HG02870 (cell line): ENCODE measurements at regions not wholly inside any gene's neighbourhood (a gene's known extent, or its start where the extent isn't known, plus 50 kb on each side); places are given as distances from the start of the nearest gene placed in this dataset.
"Not testable (repeated sequence)": the region's sequence is repeated elsewhere in the genome, so short reads cannot be mapped to it uniquely, and the experiment has no call there.

ENCODE experiments used
- ATAC-seq: cut with Tn5 transposase; IDR thresholded peaks from one replicate; pipeline ENCODE4 v1.9.1; 2021; ENCODE audit warnings: mild to moderate bottlenecking, moderate library complexity; ENCODE audit not compliant: unreplicated experiment

DNA sequence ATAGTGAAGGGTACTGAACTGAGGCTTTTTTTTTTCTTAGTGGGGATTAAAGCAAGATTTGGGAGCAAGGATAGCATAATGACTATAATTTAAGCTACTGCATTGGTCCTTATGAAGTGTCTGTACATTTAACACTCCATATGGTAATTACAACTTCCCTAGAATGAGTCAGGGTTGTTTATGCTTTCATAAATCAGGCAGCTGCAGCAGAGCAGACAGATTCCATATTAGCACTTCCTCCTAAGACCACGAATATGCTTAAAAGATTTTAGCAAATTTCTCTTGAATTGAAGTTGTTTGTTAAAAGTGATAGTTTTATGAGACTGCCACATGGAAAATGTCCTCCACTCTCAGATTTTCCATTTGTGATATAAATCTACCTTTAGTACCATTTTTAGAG, 401.1 kb upstream of the SPRY2 start:
- ATAC-seq, result no peak

DNA sequence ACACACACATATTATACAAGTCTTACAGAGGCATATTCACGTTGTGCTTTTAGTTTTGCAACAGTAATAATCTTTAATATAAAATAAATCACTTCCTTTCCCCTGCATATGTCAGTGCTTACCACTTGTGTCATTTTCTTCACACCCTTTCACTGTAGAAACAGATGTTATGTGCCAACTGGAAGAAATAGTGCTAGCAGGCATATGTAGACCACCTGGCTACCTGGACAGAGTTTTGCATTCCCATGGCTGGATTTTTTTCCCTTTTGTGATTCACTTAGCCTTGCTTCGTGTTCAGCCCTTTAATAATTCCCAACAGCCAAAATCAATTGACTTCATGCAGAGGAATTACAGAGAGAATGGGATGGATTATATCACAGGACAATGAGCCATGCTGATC, 399.1 kb upstream of the SPRY2 start:
- ATAC-seq, result no peak

DNA sequence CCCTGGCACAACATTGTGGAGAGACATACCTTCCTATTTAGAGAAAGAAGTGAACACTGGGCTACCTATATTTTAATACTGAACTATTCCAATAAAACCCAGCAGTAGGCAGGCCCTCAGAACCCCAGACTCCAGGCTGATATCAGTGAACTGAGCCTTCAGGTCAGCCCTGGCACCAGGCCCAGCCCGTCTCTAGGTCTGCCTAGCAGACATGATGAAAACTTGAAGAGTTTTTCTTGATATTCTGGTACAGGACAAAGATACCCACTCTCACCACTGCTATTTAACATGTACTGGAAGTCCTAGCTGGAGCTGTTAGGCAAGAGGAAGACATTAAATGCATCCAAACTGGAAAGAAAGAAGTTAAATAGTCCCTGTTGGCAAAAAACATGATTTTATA, 396.6 kb upstream of the SPRY2 start:
- ATAC-seq, result no peak

DNA sequence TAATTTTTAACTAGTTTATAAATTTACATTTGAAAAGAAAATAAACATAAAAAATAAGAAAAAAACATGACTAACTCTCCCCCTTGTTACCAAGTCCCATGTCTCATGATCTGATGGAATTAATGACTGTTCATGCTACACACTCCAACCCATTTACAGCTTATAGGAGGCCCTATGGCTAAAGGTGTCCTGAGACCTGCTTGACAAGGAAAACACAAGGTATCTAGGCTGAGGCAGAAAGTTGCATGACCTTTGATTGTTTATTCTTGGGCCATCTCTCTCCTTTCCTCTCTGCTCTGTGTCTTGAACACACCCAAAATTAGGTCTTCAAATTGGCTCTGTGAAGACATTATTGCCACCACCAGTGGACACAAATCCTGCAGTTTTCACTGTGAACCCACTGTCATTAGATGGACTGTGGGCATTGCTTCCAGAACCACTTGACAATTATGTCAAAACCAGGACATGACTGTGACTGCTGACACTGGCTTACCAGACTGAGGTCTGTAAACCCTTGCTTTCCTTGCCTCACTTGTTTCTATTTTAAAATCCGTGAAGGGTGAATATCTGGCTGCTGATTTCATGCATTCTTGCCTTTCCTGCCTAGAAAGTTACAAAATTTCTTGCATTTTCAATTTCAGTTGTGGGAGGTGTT, 386.5 kb upstream of the SPRY2 start:
- no peak for ATAC-seq

DNA sequence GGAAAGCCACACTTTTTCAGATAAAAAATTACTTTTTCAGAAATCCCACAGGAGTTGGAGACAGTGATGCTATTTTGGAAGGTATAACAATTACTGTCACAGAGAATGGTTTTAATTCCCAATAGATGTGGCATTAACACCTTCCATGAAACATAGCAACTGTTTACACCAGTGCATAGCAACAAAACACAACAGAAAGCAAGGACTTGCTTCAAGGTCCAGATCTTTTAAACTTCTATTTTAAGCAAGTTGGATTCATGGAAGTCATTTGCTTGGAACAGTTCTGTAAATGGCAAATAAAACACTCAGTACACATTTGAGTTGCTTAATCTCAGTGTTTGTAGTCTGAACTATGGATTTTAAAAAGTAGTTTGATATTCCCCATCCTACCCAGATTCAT, 385.9 kb upstream of the SPRY2 start:
- no peak for ATAC-seq

DNA sequence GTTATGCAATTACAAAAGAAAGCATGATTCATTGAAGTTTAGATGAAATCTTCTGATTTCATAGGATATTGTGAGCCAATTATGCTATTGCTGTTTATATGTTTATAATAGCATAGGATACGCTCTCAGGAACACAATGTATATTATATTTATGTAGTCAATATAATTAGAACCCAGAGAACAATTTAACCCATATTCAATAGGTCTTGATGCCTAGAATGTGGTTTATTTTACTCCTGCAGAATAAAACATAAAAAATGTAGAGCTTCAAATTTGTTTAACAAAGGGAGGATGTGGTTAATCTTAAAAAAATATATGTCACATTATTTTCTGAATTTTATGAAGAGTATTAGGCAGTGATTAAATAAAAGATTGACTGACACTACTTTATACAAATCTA, 380.8 kb upstream of the SPRY2 start:
- ATAC-seq, result no peak

DNA sequence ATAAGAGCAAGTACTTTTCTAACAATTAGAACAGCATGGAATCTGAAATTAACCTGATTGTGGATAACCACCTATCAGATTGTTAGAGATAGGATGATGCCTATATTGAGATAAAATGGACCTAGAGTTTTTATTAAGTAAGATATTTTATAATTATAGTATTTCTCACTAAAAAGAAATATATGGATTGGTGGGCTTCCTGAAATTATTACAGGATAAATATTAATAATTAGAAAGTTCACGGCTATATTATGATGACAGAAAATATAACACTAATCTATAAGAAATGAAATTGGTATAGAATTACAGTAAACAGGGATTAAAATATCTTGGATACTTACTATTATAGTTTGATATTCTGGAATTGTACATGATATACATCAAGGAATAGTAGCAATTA, 378.0 kb upstream of the SPRY2 start:
- ATAC-seq, result no peak

DNA sequence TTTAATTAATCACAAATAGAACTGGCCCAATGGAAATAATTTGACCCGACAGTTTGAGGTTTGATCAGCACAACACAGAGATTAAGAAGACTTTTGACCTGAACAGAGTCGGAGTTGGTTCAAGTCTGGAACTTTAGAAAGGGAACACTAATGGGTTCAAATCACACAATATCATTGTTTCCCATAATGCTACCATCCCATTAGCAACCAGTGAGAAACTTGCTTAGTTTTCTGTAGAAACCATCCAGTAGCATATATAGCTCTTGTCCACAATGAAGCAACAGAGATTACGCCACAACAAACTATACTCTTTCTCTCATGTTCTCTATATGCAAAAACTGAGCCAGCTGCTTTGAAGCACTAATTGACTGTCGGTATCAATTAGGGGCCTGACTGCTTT, 376.9 kb upstream of the SPRY2 start:
- ATAC-seq, result no peak

DNA sequence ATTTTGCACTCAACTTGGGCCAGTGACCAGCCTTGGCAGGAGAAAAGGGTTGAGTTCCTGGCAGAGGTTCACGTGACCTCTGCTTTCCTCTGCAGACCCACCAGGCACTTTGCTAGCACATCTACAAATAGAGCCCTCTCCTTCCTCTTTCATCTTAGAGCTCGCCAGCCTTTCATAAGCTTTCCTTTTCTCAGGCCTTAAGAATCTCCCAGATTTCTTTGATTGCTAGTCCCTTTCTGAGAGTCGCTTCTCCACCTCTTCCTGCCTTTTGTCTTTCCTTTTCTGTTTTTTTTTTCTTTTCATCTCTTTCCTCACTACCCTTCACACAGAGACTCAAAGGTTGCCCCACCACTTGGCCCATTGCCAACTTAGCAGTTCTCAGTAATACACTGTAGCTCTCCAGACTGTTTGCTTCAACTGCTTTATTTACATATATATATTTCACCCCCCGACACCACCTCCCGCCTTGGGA, 375.7 kb upstream of the SPRY2 start:
- ATAC-seq, result no peak

DNA sequence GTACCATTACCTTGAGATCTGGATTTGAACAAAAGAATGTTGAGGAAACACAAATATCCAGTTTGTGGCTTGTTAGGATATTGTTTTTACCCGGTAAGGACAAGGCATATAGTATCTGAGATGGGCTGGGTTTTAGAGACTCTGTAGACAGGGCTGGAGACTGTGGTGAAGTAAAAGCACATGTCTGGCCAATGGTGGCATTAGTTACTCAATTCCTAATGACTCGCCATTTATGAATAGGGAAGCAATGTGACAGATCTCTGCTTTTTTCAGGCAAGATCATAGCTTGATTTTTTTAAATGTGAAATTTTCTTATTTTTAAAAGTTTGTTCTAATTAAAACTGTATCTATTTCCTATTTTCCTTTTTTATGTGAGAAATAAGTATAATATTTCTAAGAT, 371.1 kb upstream of the SPRY2 start:
- ATAC-seq, result no peak

DNA sequence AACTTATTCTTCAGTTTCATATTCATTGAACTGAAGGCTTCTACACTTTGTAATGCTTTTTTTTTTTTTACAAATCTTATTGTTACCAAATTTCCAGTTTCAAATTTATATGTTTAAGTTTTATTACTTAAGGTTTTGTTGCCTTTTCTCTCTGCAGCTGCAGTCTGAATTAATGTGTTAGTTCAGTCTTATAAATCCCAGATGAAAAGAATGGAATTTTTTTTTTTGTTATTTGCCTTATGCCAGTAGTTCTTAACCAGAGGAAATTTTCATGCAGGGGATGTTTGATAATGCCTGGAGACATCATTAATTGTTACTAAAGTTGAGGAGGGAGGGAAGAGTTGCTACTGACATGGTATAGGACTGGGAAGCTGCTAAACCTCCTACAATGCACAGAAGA, 367.9 kb upstream of the SPRY2 start:
- no peak for ATAC-seq

DNA sequence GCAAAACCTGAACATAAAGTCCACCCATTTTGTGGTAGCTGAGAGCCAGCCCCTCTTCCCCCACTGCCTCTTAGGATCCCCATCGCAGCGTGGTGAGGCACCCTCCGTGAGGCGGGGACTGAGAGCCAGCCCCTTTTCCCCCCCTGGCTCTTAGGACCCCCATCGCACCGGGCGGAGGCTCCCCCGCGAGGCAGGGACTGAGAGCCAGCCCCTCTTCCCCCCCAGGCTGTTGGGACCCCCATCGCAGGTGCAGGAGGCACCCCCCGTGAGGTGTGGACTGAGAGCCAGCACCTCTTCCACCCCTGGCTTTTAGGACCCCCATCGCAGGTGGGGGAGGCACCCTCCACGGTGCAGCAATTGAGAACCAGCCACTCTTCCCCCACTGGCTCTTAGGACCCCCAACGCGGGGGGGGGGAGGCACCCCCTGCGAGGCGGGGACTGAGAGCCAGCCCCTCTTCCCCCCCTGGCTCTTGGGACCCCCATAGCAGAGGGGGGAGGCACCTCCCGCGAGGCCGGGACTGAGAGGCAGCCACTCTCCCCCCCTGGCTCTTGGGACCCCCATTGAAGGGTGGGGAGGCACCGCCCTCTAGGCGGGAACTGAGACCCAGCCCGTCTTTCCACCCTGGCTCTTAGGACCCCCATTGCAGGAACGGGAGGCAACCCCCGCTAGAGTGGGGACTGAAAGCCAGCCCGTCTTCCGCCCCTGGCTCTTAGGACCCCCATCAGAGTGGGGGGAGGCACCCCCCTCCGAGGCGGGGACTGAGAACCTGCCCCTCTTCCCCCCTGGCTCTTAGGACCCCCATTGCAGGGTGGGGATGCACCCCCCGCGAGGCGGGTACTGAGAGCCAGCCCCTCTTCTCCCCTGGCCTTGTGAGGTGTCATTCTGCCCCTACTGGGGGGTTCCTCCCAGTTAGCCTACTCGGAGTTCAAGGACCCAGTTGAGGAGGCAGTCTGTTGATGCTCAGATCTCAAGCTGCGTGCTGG, 366.4 kb upstream of the SPRY2 start:
- ATAC-seq, result no peak

DNA sequence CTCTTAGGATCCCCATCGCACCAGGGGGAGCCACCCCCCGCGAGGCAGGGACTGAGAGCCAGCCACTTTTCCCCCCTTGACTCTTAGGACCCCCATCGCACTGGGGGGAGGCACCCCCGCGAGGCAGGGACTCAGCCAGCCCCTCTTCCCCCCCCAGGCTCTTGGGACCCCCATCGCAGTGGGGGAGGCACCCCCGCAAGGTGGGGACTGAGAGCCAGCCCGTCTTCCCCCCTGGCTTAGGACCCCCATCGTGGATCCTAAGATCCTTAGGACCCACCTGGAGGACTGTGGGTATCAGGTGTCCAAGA, 365.2 kb upstream of the SPRY2 start:
- no peak for ATAC-seq

DNA sequence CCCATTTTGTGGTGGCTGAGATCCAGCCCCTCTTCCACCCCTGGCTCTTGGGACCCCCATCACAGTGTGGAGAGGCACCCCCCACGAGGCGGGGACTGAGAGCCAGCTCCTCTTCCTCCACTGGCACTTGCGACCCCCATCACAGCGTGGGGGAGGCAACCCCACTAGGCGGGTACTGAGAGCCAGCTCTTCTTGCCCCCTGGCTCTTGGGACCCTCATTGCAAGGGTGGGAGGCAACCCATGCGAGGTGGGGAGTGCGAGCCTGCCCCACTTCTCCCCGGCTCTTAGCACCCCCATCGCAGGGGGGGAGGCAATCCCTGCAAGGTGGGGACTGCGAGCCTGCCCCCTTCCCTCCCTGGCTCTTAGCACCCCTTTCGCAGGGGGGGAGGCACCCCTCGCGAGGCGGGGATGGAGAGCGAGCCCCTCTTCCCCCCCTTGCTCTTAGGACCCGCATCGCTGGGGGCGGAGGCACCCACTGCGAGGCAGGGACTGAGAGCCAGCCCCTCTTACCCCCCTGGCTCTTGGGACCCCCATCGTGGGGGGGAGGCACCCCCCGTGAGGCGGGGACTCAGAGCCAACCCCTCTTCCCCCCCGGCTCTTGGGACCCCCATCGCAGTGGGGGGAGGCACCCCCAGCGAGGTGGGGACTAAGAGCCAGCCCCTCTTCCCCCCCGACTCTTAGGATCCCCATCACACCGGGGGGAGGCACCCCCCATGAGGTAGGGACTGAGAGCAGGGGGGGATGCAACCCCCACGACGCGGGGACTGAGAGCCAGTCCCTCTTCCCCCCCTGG, 364.6 kb upstream of the SPRY2 start:
- ATAC-seq, result no peak

DNA sequence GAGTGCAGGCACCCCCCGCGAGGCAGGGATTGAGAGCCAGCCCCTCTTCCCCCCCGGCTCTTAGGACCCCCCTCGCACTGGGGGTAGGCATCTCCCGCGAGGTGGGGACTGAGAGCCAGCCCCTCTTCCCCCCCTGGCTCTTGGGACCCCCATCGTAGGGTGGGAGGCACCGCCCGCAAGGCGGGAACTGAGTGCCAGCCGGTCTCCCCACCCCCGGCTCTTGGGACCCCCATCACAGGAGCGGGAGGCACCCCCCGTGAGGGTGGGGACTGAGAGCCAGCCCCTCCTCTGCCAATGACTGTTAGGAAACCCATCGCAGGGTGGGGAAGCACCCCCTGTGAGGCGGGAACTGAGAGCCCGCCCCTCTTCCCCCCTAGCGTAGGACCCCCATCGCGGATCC, 363.4 kb upstream of the SPRY2 start:
- no peak for ATAC-seq

DNA sequence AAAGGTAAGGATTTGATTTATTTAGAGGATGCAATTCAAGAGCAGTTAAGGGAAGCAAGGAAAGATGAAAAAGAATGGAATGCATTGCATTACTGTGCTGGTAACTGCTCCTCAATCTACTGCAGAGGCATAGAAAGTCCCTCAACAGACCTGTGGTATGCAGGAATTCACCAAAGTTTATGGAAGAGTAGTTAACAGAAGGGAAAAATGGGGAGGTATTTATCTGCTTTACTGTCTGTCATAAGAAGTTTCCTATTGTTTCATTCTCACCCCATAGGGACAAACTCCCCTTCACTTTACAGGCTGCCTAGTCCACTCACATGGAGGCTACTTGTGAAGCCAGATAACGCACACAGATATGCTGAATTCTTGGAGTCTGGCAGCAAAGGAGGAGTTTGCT, 354.9 kb upstream of the SPRY2 start:
- ATAC-seq, result no peak

DNA sequence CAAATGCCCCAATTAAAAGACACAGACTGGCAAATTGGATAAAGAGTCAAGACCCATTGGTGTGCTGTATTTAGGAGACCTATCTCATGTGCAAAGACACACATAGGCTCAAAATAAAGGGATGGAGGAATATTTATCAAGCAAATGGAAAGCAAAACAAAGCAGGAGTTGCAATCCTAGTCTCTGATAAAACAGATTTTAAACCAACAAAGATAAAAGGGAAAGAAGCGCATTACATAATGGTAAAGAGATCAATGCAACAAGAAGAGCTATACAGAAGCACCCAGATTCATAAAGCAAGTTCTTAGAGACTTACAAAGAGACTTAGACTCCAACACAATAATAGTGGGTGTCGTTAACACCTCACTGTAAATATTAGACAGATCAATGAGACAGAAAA, 350.9 kb upstream of the SPRY2 start:
- ATAC-seq, result not testable (repeated sequence)

DNA sequence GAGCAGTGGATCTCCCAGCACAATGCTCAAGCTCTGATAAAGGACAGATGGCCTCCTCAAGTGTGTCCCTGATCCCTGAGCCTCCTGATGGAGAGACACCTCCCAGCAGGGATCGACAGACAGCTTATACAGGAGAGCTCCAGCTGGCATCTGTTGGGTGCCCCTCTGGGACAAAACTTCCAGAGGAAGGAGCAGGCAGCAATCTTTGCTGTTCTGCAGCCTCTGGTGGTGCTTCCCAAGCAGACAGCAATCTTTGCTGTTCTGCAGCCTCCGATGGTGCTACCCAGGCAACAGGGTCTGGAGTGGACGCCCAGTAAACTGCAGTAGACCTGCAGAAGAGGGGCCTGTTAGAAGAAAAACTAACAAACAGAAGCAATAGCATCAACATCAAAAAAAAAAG, 349.3 kb upstream of the SPRY2 start:
- no peak for ATAC-seq

DNA sequence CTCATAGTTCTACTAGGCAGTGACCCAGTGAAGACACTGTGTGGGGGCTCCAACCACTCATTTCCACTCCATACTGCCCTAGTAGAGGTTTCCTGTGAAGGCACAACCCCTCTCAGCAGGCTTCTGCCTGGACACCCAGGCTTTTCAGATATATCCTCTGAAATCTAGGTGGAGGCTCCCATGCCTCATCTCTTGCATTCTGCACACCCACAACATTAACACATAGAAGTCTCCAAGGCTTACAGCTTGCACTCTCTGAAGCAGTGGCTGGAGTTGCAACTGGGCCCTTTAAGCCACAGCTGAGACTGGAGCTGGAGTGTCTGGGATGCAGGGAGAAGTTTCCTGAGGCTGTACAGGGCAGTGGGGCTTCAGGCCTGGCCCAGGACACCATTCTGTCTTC, 347.7 kb upstream of the SPRY2 start:
- no peak for ATAC-seq

DNA sequence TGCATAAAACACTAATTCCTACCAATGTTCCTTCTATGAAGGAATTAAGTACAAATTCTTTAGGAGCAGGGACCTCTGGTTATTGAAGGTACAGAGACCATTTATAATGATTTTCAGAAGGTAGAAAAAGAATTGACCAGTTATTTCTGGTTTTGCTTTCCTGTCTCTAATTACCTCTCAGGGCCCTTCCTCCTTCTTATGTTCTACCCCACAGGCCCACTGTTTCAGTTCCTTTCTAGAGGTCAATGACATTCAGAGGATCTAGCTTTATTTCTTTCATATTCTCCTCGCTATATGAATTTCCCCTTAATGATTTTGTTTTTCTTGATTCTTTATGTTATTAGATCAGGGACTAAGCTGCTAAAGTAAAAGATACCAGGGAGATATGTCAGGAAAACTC, 345.0 kb upstream of the SPRY2 start:
- no peak for ATAC-seq

DNA sequence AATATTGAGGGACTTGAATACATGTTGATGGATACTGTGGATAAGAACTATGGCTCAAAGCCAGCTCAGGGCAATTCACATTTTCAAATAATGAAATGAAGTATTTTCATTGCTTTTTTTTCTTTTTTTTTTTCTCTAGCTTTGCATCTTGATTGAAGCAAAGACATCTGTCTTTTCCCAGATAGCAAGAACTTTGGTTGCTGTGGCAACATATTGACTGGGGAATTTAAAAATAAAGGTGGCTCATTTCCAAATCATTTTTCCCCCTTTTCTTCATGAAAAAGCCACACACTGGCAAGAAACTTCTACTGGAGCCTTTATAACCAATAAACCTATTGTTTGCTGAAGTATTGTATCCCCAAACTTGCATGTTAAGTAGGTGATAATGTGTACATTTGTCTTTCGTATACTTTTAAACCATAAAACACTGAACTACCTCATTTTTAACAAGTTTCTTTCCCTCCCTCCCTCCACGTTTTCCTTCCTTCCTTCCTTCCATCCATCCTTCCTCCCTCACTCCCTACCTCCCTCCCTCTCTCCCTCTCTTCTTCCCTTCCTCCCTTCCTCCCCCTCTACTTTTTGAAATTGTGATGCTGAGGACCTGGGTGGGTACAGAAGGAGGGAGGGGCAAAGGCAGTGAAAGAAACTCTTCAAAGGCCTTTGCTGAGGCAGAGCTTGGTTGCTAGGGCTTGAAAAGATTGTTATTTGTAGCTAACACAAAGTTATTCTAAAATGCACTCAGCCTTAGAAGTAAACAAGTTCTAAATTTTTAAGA, 343.5 kb upstream of the SPRY2 start:
- no peak for ATAC-seq
